Lung (tissue), 11 donors: ENCODE measurements at regions not wholly inside any gene's neighbourhood (a gene's known extent, or its start where the extent isn't known, plus 50 kb on each side); places are given as distances from the start of the nearest gene placed in this dataset.

Experiments
- ATAC-seq: fragments of 200-7000 bp; cut with Tn5 transposase; one replicate; pipeline ENCODE4 v1.9.1; 2020; ENCODE audit warnings: moderate number of reproducible peaks; ENCODE audit not compliant: insufficient read depth, low FRiP score
- DNase-seq, 3 donors: peaks; one replicate each; pipeline ENCODE4 v3.0.0-alpha.2; 2013 to 2017
- H3K27ac ChIP-seq, 2 donors: one replicate each; pipeline ENCODE4 v1.5.1; 2013; ENCODE audit warnings: mild to moderate bottlenecking in 2 of 2, moderate library complexity in 2 of 2, control low read depth in 1 of 2, inconsistent platforms in 1 of 2, low read depth in 1 of 2, low read length in 1 of 2
- H3K27me3 ChIP-seq, 3 donors: one replicate each; pipeline ENCODE4 v1.5.1; 2013; ENCODE audit warnings: low read length in 2 of 3; ENCODE audit not compliant: control insufficient read depth in 3 of 3, insufficient read depth in 3 of 3
- H3K36me3 ChIP-seq, 4 donors: one replicate each; pipeline ENCODE4 v1.5.1; 2013; ENCODE audit warnings: low read length in 4 of 4, mild to moderate bottlenecking in 1 of 4, moderate library complexity in 1 of 4; ENCODE audit not compliant: control insufficient read depth in 4 of 4, insufficient read depth in 4 of 4
- H3K4me1 ChIP-seq, 5 donors: one replicate each; pipeline ENCODE4 v1.5.1; 2013; ENCODE audit warnings: low read length in 5 of 5, mild to moderate bottlenecking in 2 of 5, moderate library complexity in 1 of 5; ENCODE audit not compliant: control insufficient read depth in 5 of 5, insufficient read depth in 5 of 5
- H3K4me3 ChIP-seq: one replicate; pipeline ENCODE4 v1.5.1; 2013; ENCODE audit warnings: mild to moderate bottlenecking, control low read depth, moderate library complexity
- H3K9ac ChIP-seq, 2 donors: one replicate each; pipeline ENCODE4 v1.5.1; 2013; ENCODE audit warnings: low read length in 2 of 2, control low read depth in 1 of 2; ENCODE audit not compliant: insufficient read depth in 1 of 2
- H3K9me3 ChIP-seq, 4 donors: one replicate each; pipeline ENCODE4 v1.5.1; 2013; ENCODE audit warnings: low read length in 3 of 4, mild to moderate bottlenecking in 1 of 4, moderate library complexity in 1 of 4; ENCODE audit not compliant: control insufficient read depth in 4 of 4, insufficient read depth in 3 of 4
- WGBS, 2 donors: extraction: QIAGEN DNeasy Blood & Tissue Kit; methylation state at CpG; one replicate each; pipeline ENCODE4 v1.1.7; 2013; 5-methylcytosine and 5-hydroxymethylcytosine counted together
- TF ChIP-seq, protein P1 (sequence below): IDR thresholded peaks from 2 replicates; pipeline ENCODE4 v1.5.1; 2012; ENCODE audit warnings: mild to moderate bottlenecking; ENCODE audit errors: control extremely low read depth, extremely low read depth
- donor health status: control.
- donor health status: control.
- donor health status: Bipolar disorder and iron deficiency.
- donor health status: healthy.
- donor health status: DM: yes; HTN: yes; CAD: no.

DNA sequence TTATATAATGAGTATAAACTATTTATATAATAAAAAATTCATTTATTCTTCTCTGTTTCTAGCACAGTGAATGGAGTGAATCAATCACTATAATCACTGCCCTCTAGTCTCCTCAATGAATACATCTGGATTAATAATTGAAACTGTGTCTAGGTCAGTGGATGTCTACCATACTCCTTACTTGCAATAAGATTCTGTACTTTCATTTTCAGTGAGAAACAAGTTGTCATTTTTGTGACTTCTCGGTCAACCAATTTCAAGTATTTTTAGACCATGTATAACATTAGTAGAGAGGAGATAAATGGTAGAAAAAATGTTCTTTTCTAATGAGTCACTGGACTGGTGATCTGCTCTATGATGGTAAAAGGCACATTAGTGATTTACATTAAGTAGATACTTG is 799.6 kb upstream of the CHAC2 start:
- no peaks in the 10 kb centered on the region for H3K27me3 ChIP-seq
- no peak overlapping the region for H3K4me3 ChIP-seq
- WGBS, 2 donors: 87 to 88% methylated on average over 1 of the region's 1 CpG
- H3K27ac ChIP-seq: no peak overlapping the region
- TF ChIP-seq, protein P1, sequence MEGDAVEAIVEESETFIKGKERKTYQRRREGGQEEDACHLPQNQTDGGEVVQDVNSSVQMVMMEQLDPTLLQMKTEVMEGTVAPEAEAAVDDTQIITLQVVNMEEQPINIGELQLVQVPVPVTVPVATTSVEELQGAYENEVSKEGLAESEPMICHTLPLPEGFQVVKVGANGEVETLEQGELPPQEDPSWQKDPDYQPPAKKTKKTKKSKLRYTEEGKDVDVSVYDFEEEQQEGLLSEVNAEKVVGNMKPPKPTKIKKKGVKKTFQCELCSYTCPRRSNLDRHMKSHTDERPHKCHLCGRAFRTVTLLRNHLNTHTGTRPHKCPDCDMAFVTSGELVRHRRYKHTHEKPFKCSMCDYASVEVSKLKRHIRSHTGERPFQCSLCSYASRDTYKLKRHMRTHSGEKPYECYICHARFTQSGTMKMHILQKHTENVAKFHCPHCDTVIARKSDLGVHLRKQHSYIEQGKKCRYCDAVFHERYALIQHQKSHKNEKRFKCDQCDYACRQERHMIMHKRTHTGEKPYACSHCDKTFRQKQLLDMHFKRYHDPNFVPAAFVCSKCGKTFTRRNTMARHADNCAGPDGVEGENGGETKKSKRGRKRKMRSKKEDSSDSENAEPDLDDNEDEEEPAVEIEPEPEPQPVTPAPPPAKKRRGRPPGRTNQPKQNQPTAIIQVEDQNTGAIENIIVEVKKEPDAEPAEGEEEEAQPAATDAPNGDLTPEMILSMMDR: no peak
- no peaks in the 10 kb centered on the region for H3K36me3 ChIP-seq
- ATAC-seq: no peak
- H3K9me3 ChIP-seq: no peaks in the 10 kb centered on the region
- no peaks in the 10 kb centered on the region for H3K4me1 ChIP-seq
- no peak for DNase-seq
- H3K9ac ChIP-seq: no peak overlapping the region

DNA sequence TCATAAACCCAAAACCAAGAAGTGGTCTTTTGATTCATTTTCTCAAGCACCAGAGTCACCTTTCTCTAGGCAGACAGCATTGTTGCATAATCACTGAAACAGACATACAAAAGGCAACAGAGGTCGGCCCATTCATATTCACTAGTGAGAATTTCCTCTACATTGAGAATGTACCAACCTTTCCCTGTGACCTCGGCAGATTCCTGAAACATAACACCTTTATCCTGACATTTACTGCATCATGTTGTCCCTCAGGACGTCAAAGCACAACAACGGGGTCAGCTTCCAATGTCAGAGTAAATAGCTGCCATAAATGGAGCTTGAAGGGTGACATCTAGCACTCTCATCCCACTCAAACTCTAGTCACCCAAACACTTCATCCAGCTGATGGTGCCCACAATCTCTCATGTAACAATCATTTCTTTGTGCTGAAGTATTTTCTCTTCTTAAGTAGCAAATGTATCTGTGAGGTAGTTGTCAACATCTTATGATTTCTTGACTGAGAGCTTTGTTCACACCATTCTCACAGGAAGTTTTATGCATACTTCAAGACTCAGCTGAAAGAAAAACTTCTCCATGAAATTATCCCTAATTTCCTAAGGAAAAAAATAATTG is 802.6 kb upstream of the CHAC2 start:
- 52 to 78% methylated on average over 4 of the region's 4 CpGs for WGBS, 2 donors
- no peak overlapping the region for H3K27ac ChIP-seq
- DNase-seq: no peak
- H3K9me3 ChIP-seq: no peaks in the 10 kb centered on the region
- no peak for ATAC-seq
- no peaks in the 10 kb centered on the region for H3K27me3 ChIP-seq
- H3K36me3 ChIP-seq: no peaks in the 10 kb centered on the region
- no peak overlapping the region for H3K9ac ChIP-seq
- no peak overlapping the region for H3K4me3 ChIP-seq
- TF ChIP-seq, protein P1: no peak
- no peaks in the 10 kb centered on the region for H3K4me1 ChIP-seq

DNA sequence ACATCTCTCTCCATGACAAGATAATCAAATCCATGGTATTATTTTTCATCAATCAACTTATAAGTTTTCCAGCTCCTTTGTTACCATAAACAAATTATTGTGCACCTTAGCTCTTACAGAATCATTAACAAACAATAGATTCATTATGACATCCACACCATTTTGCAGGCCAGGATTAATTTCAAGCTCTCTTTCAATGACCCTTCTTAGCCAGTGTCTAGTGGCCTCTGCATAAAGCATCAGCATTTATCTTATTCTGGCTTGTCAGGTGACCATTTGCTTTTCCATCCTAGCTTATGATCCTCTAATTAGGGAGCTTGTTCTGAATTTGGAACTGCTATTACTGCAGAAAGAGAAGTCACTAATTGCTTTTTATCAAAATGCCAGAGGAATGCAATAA is 806.2 kb upstream of the CHAC2 start:
- Histone ChIP-seq H3K4me3 (no peak overlapping the region), H3K27ac (no peak overlapping the region), H3K27me3 (no peaks in the 10 kb centered on the region), H3K9ac (no peak overlapping the region), H3K36me3 (no peaks in the 10 kb centered on the region), H3K4me1 (no peaks in the 10 kb centered on the region), H3K9me3 (no peaks in the 10 kb centered on the region)
- ATAC-seq (no peak), DNase-seq (no peak)
- TF ChIP-seq, protein P1: no peak

DNA sequence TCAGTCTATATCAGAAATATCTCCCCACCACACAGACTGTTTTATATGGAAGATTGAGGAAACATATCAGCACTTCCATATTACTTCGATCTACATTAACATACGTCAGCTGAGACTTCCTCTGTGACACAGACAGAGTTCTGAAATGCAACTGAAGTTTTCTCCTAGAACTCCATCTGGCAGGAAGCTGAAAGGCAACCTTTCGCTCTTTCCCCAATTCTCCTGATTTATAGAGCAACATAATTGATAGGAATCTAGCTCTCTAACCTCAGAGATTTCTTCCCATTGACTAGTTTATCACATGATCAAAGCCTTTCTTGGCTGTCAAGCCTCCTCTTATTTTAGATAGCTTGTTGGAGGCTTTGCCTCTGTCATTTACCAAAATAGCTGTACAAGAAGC is 806.7 kb upstream of the CHAC2 start:
- no peaks in the 10 kb centered on the region for H3K4me1 ChIP-seq
- no peak for DNase-seq
- no peaks in the 10 kb centered on the region for H3K36me3 ChIP-seq
- H3K27ac ChIP-seq: no peak overlapping the region
- no peaks in the 10 kb centered on the region for H3K27me3 ChIP-seq
- no peaks in the 10 kb centered on the region for H3K9me3 ChIP-seq
- ATAC-seq: no peak
- TF ChIP-seq, protein P1: no peak
- no peak overlapping the region for H3K4me3 ChIP-seq
- 43 to 60% methylated on average over 3 of the region's 3 CpGs for WGBS, 2 donors
- H3K9ac ChIP-seq: no peak overlapping the region
